IMR-90 (cell line): ENCODE measurements at regions not wholly inside any gene's neighbourhood (a gene's known extent, or its start where the extent isn't known, plus 50 kb on each side); places are given as distances from the start of the nearest gene placed in this dataset.

Experiments
- CEBPB ChIP-seq: IDR thresholded peaks from 2 replicates; pipeline ENCODE4 v1.6.1; 2012; ENCODE audit warnings: low read depth, low read length, improper control_type of control experiment
- CHD1 ChIP-seq: IDR thresholded peaks from 2 replicates; pipeline ENCODE4 v1.6.1; 2012; ENCODE audit warnings: low read depth, low read length, improper control_type of control experiment
- FOS ChIP-seq: fragments of 150-350 bp; IDR thresholded peaks from 2 replicates; pipeline ENCODE4 v1.6.1; 2016; ENCODE audit warnings: low read depth, low read length
- MAFK ChIP-seq: IDR thresholded peaks from 2 replicates; pipeline ENCODE4 v1.6.1; 2012; ENCODE audit warnings: low read depth, low read length, improper control_type of control experiment
- MAZ ChIP-seq: IDR thresholded peaks from 2 replicates; pipeline ENCODE4 v1.6.1; 2012; ENCODE audit warnings: low read depth, mild to moderate bottlenecking, low read length, improper control_type of control experiment, moderate library complexity, borderline replicate concordance
- MXI1 ChIP-seq: IDR thresholded peaks from 2 replicates; pipeline ENCODE4 v1.6.1; 2012; ENCODE audit warnings: low read depth, mild to moderate bottlenecking, low read length, moderate library complexity, borderline replicate concordance
- POLR2A ChIP-seq: IDR thresholded peaks from 2 replicates; pipeline ENCODE4 v1.6.1; 2012; ENCODE audit warnings: mild to moderate bottlenecking, low read depth, low read length
- RAD21 ChIP-seq: IDR thresholded peaks from 2 replicates; pipeline ENCODE4 v1.6.1; 2012; ENCODE audit warnings: low read length, improper control_type of control experiment
- SMC3 ChIP-seq: fragments of 150-350 bp; IDR thresholded peaks from 2 replicates; pipeline ENCODE4 v1.6.1; 2016; ENCODE audit warnings: low read depth, mild to moderate bottlenecking, antibody characterized with exemption, low read length, moderate library complexity
- TF ChIP-seq, protein P1 (sequence below): conservative IDR thresholded peaks from 2 replicates; pipeline ENCODE4 v1.5.1; 2012; ENCODE audit warnings: mild to moderate bottlenecking, low read depth, low read length, improper control_type of control experiment

- TF ChIP-seq, protein P1, sequence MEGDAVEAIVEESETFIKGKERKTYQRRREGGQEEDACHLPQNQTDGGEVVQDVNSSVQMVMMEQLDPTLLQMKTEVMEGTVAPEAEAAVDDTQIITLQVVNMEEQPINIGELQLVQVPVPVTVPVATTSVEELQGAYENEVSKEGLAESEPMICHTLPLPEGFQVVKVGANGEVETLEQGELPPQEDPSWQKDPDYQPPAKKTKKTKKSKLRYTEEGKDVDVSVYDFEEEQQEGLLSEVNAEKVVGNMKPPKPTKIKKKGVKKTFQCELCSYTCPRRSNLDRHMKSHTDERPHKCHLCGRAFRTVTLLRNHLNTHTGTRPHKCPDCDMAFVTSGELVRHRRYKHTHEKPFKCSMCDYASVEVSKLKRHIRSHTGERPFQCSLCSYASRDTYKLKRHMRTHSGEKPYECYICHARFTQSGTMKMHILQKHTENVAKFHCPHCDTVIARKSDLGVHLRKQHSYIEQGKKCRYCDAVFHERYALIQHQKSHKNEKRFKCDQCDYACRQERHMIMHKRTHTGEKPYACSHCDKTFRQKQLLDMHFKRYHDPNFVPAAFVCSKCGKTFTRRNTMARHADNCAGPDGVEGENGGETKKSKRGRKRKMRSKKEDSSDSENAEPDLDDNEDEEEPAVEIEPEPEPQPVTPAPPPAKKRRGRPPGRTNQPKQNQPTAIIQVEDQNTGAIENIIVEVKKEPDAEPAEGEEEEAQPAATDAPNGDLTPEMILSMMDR: no peak
- no peak for TF ChIP-seq POLR2A
- TF ChIP-seq RAD21: no peak
- no peak for TF ChIP-seq SMC3
- TF ChIP-seq CEBPB: no peak
- TF ChIP-seq FOS: no peak
- no peak for TF ChIP-seq MAFK
- TF ChIP-seq CHD1: no peak
- no peak for TF ChIP-seq MXI1
- TF ChIP-seq MAZ: no peak
Observed at GRCh38 chr10:43952760-43953159, 304.1 kb upstream of the ZNF32 start.
